Stimulated activated CD4-positive, alpha-beta T cell treated with anti-CD3 and anti-CD28 coated beads, Interleukin-12 subunit alpha, Interleukin-12 subunit beta, amount 100 ng/mL, for 24 hours (primary cell): ENCODE measurements at regions not wholly inside any gene's neighbourhood (a gene's known extent, or its start where the extent isn't known, plus 50 kb on each side); places are given as distances from the start of the nearest gene placed in this dataset.
A peak's percentile ranks its signal among the peaks of the same experiment; 100 is the strongest.
"Not testable (repeated sequence)": the region's sequence is repeated elsewhere in the genome, so short reads cannot be mapped to it uniquely, and the experiment has no call there.

ENCODE experiments used
- DNase-seq, 2 experiments: peaks; one replicate each; pipeline ENCODE4 v3.0.0-alpha.2; 2020; ENCODE audit warnings: low read depth in 2 of 2

DNA sequence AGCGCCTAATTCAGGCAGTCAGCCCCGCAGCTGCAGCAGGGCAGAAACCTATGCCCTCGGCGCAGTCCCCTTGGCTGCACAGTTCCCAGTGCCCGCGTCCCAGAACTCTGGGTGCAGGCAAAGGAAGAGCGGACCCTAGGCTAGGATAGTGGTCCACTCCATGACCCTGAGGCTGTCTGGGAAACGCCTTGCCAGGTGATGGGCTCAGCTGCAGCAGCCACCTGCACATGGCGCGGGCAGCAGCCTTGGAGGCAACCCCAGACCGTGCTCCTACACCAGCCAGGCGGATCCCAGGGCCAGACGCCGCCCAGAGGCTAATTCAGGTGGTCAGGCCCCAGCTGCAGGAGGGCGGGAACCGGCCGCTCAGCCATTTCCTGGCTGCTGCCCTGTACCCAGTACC lies 83.0 kb downstream of the POTEC start:
- not testable (repeated sequence) for DNase-seq

DNA sequence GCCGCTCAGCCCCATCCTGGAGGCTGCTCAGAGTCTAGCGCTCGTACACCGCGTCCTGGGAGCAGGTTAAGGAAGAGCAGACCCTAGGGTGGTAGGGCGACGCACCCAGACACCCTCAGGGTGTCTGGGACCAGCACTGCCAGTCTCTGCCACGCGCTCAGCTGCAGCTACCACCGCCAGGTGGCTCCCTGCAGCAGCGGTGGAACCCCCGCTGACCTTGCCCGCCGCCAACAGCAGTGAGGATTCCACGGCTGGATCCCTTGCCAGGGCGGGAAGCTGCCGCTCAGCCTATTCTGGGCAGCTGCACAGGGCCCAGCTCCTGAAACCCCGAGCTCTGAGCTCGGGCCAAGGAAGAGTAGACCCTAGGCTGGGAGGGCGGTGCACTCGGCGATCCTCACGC lies 83.6 kb downstream of the POTEC start:
- not testable (repeated sequence) for DNase-seq

DNA sequence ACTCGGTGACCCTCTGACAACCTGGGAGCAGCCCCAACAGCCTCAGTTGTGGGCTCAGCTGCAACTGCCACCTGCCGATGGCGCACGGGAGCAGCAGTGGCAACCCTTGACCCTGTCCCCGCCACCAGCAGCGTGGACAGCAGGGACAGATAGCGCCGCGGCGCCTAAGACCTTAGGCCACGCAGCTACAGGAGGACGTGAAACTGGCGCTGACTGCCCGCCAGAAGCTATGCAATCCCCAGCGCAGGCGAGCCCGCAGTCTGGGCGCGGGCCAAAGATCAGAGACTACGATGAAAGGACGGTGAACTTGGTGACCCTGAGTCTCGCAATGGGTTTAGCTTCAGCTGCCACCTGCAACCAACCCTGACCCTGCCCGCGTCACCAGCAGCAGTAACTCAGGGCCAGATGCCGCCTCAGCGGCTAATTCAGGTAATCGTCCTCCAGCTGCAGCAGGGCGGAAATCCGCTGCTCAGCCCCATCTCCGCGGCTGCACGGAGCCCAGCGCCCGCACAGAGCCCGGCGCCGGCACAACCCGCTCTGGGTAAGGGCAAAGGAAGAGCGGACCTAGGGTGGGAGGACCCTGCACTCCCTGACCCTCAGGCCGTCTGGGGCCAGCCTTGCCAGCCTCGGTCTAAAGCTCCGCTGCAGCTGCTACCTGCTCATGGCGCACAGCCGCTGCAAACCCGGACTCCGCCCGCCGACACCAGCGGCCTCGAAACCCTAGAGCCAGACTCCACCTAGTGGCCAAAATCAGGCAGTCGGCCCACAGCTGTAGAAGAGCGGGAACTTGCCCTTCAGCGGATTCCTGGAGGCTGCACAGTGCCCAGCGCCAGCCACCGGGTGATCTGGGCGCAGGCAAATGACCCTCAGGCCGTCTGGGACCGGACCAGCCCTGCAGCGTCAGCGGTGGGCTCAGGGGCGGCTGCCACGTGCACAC lies 85.1 kb downstream of the POTEC start:
- DNase-seq: peak; percentile 52 to 68

DNA sequence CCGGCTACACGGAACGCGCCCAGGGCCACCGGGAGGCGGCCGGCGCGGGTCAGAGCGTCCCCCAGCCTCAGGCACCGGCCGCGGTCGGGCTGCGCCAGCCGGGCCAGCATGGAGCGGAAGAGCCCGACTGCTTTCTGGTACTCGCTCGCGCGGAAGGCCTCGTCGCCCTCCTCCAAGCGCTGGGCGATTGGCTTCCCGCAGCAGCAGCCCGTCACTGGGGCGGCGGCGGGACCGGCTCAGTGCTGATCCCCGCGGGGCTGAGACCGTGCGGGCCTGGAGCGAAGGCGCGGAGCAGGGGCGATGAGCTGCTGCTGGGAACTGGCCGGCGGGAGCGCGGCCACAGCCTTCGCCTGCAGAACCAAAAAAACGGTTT lies 92.8 kb downstream of the POTEC start:
- DNase-seq: not testable (repeated sequence)

DNA sequence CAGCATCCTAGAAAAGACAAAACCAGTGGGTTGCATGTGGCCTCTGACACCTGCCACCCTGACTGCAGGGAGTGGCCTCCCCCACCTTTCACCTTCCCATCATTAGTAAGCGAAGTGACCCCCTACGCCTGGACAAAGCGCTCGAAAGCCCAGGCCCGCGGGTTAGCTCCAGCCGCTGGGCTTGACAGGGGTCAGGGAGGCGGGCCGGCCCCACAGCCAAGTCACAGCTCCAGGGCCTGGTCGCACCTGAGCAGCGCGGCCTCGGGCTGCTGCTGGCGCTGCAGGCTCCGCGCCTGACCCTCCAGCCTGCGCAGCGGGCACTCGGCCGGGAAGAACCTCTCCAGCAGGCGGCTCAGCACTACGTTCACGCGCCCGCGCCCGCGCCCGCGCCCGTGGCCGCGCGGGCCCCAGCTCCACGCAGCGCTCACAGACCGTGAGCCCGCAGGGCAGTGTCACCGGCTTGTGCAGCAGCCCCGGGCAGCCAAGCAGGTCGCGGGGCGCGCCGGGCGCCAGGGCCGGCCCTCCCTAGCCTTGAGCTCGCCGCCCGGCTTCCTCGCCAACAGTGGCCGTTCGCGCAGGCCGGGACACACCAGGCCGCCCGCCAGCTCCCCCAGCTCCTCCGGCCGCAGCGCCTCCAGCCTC lies 93.3 kb downstream of the POTEC start:
- not testable (repeated sequence) for DNase-seq

DNA sequence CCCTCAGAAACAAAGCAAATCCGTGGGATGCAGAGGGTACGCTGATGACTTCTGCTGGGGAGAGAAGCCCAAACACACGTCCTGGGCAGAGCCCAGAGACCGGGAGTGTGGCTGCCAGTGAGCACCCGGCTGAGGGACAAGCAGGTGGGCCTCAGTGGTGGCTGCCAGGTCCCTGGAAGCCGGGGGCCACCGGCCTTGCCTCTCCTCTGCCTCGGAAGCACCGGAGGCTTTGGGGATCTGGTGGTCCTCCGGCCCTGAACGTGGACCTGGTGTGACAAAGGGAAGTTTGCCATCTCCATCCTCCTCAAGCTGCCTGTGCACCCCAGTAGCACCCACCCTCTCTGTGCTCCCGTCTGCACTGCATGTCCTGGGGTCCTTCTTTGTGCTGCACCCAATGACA lies 94.3 kb downstream of the POTEC start:
- not testable (repeated sequence) for DNase-seq

DNA sequence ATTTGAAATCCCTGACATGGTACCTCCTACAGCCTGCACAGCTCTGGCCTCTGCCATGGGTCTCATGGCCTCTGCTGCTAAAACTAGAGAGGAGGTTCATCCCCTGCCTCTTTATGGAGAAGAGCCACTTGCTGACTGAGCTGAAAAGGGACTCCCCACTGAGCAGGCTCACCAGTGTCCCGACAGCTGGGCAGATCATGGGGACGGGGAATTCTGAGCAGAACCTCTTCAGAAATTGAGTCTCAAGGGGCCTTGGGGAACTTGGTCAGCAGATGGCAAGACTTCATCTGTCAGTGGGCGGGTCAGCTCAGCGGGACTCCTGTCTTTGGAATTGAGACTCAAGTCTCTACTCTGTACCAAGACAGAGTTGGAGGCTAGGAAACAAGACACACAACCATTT lies 95.7 kb downstream of the POTEC start:
- not testable (repeated sequence) for DNase-seq

DNA sequence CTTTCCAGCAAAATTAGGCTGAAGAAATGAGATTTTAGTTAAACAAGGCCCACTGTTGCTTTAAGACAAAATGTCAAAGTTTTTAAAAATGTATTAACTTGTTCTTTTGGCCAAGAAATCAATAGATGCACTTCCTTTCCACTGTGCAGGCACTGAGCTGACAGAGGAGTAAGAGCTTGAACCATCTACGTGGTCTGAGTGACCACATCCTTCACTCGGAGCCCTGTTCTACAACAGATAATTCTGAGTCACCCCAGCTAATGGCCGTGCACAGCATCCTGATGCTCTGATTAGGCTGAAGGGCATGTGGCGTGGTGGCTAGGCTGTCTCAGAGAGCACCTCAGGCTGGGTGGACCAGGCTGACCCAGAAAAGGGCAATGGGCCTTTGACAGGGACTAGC lies 107.9 kb downstream of the POTEC start:
- DNase-seq: not testable (repeated sequence)

DNA sequence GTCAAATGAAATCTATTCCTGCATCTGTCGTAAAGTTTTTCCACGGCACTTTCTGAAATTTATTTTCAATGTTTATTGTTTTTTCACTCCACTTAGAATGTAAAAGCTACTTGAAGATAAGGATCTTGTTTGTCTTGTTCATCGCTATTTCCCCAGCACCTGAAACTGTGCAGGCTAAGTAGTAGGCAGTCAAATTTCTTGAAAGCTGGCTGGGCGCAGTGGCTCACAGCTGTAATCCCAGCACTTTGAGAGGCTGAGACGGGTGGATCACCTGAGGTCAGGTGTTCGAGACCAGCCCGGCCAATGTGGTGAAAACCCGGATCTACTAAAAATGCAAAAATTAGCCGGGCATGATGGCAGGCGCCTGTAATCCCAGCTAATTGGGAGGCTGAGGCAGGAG lies 111.0 kb downstream of the POTEC start:
- not testable (repeated sequence) for DNase-seq

DNA sequence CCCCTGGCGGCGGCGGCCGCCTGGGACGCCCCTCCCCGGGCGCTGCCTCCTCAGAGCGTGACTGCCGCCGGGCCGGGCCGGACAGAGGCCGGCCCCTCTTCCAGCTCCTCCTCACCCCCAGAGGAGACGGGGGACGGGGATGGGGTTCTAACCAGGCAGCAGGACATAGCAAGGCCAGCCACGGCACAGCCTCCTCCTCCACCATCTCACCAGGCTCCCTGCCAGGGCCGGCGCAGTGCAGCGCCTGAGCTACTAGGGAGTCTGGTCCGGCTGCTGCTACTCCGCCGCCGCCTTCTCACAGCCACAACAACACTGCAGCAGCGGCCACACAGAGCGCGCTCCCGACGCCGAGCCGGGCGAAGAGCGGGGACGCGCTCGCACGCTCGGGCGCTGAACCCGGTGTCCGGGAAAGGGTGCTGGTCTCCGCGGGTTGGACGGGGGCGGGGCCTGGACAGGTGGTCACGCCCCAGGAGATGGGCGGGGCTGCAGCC lies 112.3 kb downstream of the POTEC start:
- peak; percentile 31 to 59 for DNase-seq

DNA sequence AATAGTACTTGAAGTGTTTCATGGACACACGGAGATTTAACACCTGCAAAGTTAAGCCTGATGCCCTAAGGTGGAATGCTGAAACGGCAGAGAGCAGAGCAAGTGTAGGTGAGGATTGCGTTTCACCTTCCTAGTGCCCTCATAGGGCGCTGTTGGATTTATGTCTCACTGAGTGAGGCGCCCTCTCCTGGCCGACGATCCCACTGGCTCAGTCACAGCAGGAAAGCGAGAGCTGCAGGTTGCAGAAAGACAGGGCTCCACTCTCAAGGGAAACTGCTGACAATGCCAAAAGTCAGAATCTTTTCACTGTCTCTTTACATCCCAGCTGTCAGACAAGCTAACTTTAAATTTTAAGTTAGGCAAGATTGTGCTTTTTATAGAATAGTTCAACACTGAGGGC lies 127.6 kb downstream of the POTEC start:
- DNase-seq: peak in 1 of 2 experiments; percentile 29

DNA sequence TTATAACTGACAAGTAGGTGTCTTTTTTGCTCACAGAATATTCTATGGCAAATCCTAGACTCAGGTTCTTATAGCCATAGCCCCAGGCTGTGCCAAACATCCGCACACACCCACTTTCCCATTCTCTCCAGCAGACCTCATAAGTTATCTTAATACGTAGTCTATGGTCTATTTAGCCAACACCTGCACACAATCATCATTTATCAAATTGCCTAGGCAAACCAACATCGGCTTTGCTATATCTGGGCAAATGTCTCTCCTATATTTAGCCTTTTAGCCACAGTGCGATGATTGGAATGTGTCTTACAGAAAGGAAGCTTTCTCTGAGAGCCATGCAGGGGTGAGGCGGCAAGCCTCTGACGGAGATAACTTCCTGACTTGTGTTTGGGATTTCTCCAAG lies 128.0 kb downstream of the POTEC start:
- not testable (repeated sequence) for DNase-seq

DNA sequence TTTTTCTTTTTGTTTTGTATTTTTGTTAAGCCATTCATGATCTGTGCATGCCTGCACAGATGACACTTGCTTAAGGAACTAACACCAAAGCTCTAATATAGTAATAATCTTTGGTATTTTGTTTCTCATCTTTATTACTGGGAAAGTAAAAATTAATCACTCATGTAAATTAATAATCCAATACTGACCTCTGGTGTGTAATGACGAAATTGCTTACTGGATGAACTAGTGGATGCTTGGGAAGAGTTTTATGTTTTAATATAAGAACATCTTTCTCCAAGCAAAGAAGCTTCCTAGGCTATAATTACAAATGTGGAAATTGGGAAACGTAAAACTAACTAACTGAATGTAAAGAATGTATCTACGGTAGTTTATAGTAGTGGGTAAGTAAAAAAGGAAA lies 147.9 kb downstream of the POTEC start:
- not testable (repeated sequence) for DNase-seq

DNA sequence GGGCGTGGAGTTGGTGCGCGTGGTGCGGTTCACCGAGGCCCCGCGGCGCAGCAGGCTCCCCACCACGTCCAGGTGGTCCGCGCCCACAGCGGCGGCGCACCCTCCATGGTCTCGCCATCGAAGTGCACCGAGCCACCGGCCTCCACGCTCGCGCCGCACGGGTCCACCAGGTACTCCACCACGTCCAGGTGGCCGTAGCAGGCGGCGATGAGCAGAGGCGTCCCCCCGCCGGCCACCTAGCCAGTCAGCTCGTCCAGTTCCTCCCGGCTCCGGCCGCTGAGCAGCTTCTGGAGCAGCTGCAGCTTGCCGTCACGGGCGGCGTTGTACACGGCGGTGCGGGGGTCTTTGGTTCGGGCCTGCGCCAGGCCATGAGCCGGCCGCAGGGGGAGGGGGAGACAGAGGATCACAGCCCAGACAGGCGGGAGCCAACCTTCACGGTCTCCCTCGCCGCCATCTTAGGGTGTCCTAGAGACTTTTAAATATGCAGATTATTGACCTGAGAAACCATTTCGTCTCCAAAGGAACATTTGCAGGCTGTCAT lies 149.8 kb downstream of the POTEC start:
- DNase-seq: not testable (repeated sequence)

DNA sequence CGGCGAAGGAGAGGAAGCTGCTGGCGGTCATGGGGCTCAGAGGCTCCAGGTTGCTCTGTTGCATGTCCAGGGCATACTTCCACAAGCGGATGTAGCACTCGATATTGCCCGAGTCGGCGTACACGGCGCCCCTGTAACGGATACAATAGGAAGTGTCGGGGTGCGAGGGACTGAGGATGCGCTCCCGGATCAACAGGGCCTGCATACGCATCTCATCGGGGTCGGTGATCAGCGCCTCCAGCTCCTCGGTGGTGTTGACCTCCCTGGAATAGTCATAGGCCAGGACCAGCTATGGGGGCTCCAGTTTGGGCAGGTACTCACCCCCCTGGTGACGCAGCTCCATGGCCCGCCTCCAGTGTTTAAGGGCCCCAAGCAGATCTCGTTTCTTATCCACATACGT lies 150.8 kb downstream of the POTEC start:
- DNase-seq: not testable (repeated sequence)

DNA sequence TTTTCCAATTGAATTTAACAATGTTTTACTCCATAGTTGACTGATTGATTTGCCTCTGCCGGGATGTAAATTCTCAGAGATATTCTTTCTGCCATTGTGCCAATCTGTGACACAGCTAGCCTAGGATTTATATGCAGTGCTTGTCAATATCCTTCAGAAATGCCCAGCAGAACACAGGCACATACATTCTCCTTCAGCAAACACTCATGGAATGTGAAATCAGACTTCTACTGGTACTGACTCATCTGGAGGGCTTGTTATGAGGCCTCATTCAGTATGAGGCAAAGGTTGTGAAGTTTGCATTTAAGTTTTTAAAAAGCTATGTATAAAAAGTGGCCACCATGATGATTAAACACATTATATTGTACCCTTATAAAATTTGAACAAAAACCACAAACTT lies 158.4 kb downstream of the POTEC start:
- DNase-seq: not testable (repeated sequence)

DNA sequence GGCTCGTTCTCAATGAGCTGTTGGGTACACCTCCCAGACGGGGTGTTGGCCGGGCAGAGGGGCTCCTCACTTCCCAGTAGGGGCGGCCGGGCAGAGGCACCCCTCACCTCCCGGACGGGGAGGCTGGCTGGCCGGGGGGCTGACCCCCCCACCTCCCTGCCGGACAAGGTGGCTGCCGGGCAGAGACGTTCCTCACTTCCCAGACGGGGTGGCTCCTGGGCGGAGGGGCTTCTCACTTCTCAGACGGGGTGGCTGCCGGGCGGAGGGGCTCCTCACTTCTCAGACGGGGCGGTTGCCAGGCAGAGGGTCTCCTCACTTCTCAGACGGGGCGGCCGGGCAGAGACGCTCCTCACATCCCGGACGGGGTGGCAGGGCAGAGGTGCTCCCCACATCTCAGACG lies 160.7 kb downstream of the POTEC start:
- DNase-seq: not testable (repeated sequence)

DNA sequence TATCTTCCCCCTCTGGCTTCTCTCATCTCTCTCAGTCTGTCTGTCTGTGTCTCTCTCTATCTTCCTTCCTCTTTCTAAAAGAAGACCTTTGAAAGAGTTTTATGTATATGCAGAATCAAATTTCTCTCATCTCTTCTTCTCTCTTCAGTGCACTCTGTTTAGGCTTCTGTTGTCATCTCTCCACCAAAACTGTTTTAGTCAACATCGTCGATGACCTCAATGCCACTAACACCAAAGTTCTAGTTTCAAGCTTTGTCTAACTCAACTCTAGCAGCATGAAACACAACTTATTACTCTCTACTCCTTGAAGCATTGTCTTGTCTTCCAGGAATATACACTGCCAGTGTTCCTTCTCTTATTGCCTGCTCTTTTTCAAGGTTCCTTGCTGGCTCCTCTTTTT lies 163.9 kb downstream of the POTEC start:
- not testable (repeated sequence) for DNase-seq

DNA sequence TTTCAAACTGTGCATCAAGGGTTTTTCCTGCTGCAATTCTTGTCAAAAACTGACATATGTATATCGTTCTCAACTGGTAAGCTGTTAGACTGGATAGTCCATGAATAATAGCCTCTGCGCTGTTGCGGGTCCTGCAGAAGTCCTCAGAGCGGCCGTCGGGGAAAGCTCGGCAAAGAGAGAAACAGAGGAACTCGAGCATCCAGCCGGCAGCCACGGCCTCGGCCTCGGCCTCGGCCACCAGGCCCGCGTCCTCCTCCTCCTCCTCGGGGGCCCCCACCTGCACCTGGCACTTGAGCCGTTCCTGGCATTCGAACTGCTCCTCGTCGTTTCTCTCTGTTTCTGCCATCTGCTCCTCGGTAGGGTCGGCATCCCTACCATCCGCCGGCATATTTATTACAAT lies 165.0 kb downstream of the POTEC start:
- DNase-seq: not testable (repeated sequence)

DNA sequence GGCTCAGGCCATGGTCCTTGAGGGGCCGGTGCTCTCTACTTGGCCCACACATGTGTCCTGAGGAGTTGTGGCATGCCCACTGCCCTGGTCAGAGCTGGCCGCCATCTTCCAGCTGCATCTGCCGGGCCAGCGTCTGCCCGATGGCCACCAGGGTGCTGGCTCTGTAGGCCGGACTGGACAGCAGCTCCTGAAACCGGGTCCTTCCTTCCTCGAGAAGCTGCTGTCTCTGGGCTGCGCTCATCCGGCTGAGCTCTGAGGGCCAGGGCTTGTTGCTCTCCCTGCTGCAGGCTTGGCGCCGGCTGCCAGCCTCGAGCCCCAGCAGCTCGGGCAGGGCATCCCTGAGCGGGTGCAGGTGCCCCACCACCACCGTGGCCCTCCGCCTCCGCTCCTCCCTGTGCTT lies 182.1 kb downstream of the POTEC start:
- not testable (repeated sequence) for DNase-seq

DNA sequence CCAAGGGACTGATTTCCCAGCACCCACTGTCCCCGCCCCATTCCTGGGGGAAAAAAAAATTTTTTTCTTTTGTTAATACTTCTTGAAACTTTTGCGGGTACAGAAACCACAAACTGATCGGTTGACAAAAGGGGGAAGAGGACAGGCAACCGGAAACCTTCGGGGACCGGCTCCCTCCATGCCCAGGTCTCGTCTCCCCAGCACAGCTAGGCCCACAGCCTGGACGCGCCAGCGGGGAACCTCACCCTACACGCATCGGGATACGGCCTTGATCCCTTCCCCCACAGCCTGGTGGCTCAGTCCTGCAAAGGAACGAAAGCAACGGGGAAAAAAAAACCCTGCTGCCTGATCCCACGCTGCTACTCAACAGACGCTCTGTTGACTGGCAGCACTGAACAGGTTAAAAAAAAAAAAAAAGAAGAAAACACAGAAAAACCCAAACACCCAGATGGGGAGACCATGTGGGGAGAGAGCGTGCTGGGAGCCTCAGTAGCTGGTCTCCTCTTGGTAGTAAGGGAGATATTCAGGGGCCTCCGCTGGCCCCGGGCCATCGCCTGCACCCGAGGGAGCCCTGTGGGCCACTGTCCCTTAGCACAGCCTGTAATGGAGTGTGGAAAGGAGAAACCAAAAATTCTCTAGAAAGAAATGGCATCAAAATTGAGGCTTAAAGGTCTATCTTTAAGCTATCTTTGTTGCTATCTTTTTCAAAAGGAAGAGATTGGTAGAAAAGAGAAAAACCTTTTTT lies 185.7 kb downstream of the POTEC start:
- DNase-seq: not testable (repeated sequence)

DNA sequence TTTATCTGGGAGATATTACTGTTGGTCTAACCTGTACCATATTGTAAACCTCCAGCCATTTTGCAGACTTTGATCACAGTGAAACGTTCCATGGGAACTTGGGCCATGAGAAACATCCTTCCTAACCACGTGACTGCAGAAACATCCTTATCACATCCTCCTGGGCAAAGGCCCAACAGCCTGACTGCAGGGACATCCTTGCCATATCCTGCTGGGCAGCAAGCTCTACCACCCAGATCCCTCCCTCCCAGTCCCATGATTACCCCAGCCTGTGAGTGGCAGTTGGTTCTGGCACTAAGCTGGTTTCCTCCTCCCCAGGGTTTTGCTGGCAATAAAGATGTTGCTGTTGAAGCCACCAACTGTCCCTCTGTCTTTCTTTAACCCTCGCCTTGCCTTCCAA lies 201.2 kb downstream of the POTEC start:
- not testable (repeated sequence) for DNase-seq
